H1 (cell line): ENCODE measurements at regions not wholly inside any gene's neighbourhood (a gene's known extent, or its start where the extent isn't known, plus 50 kb on each side); places are given as distances from the start of the nearest gene placed in this dataset.

Experiments
- TF ChIP-seq, protein P1 (sequence below), 3 experiments: IDR thresholded peaks; 1 replicate in 2 of 3; 2 replicates in 1 of 3; pipeline versions ENCODE4 v1.5.1 to v1.6.1; 2011; ENCODE audit warnings: low read length in 3 of 3, mild to moderate bottlenecking in 3 of 3, inconsistent platforms in 2 of 3, low read depth in 1 of 3, moderate library complexity in 1 of 3; ENCODE audit not compliant: insufficient read depth in 1 of 3; ENCODE audit errors: control extremely low read depth in 1 of 3

DNA sequence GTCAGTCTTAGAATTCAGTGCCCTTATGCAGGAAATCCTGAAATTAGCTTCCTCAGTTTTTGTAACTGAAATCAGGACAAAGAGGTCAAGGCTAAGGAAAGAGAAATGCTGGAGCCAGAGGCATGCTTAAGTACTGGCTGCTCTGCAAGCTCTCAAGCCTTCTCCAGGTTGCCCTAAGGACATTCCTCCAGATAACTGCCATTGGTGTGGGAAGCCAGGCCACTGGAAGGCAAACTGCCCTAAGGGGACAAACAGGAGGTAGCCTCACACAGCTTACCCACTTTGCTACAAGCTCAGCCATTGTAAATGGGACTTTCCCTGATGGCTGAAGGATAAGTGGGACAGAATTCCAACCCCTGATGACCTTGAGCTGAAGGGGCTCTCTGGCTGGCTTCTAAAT is 606.9 kb upstream of the PCDH10 start (continued):
- TF ChIP-seq, protein P1, sequence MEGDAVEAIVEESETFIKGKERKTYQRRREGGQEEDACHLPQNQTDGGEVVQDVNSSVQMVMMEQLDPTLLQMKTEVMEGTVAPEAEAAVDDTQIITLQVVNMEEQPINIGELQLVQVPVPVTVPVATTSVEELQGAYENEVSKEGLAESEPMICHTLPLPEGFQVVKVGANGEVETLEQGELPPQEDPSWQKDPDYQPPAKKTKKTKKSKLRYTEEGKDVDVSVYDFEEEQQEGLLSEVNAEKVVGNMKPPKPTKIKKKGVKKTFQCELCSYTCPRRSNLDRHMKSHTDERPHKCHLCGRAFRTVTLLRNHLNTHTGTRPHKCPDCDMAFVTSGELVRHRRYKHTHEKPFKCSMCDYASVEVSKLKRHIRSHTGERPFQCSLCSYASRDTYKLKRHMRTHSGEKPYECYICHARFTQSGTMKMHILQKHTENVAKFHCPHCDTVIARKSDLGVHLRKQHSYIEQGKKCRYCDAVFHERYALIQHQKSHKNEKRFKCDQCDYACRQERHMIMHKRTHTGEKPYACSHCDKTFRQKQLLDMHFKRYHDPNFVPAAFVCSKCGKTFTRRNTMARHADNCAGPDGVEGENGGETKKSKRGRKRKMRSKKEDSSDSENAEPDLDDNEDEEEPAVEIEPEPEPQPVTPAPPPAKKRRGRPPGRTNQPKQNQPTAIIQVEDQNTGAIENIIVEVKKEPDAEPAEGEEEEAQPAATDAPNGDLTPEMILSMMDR (IDR thresholded peaks at IDR 0.05; ENCODE audit: control extremely low read depth in 1 of 3, insufficient read depth in 1 of 3, low read depth in 1 of 3, low read length in 3 of 3): no peak
